Brain microvascular endothelial cell (primary cell): ENCODE measurements at regions not wholly inside any gene's neighbourhood (a gene's known extent, or its start where the extent isn't known, plus 50 kb on each side); places are given as distances from the start of the nearest gene placed in this dataset.

Experiments used
- DNase-seq: peaks from one replicate; pipeline ENCODE4 v3.0.0-alpha.2; 2020
- H3K27ac ChIP-seq: fragments of 250-450 bp; sonication (Bioruptor Pico); 2 replicates; pipeline ENCODE4 v1.5.1; 2020; ENCODE audit warnings: mild to moderate bottlenecking, moderate library complexity
- H3K27me3 ChIP-seq: fragments of 250-450 bp; sonication (Bioruptor Pico); replicated peaks from 2 replicates; pipeline ENCODE4 v1.5.1; 2020; ENCODE audit warnings: mild to moderate bottlenecking
- H3K36me3 ChIP-seq: fragments of 250-450 bp; sonication (Bioruptor Pico); replicated peaks from 2 replicates; pipeline ENCODE4 v1.5.1; 2020; ENCODE audit warnings: mild to moderate bottlenecking
- H3K4me3 ChIP-seq: 2 replicates; pipeline ENCODE4 v1.5.1; 2011; ENCODE audit warnings: low read depth, mild to moderate bottlenecking, control low read depth, low read length, moderate library complexity
- CTCF ChIP-seq: IDR thresholded peaks from 2 replicates; pipeline ENCODE4 v1.5.1; 2011; ENCODE audit warnings: low read depth, mild to moderate bottlenecking, moderate library complexity, low read length, control low read depth, inconsistent platforms; ENCODE audit errors: missing control alignments
- in situ Hi-C: cut with HindIII; loops from 2 replicates; pipeline ENCODE4 v1.10.0; 2017; ENCODE audit warnings: low sequenced_read_pairs, low pct_ligation_motif_present

- in situ Hi-C loops: no loop called here
- no peaks in the 10 kb centered on the region for H3K36me3 ChIP-seq
- H3K27me3 ChIP-seq: no peaks in the 10 kb centered on the region
- no peak overlapping the region for H3K4me3 ChIP-seq
- DNase-seq: no peak
- TF ChIP-seq CTCF: no peak
- H3K27ac ChIP-seq: no peak overlapping the region
Observed at GRCh38 chr16:52054326-52054725, 492.6 kb downstream of the TOX3 start.

DNA sequence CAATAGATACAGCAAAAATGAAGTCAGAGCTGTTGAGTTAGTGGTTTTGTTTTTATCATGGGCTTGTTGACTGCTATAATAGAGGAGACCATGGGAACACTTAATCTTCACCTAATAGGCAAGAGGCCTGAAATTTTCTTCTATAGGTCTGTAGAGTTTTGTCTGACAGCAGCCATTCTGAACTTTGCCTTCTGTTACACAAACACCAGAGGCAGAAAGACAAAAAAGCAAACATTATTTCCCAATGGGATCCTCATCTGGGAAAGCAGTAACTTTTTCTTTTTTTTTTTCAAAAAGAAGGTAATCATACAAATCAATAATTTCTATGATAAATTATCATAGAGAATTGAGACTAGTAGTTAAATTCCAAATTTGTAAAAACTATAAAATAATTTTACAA, 494.1 kb downstream of the TOX3 start:
- no peaks in the 10 kb centered on the region for H3K27me3 ChIP-seq
- no peak for TF ChIP-seq CTCF
- no peak overlapping the region for H3K27ac ChIP-seq
- H3K36me3 ChIP-seq: no peaks in the 10 kb centered on the region
- DNase-seq: no peak
- H3K4me3 ChIP-seq: no peak overlapping the region
- in situ Hi-C loops: no loop called here

DNA sequence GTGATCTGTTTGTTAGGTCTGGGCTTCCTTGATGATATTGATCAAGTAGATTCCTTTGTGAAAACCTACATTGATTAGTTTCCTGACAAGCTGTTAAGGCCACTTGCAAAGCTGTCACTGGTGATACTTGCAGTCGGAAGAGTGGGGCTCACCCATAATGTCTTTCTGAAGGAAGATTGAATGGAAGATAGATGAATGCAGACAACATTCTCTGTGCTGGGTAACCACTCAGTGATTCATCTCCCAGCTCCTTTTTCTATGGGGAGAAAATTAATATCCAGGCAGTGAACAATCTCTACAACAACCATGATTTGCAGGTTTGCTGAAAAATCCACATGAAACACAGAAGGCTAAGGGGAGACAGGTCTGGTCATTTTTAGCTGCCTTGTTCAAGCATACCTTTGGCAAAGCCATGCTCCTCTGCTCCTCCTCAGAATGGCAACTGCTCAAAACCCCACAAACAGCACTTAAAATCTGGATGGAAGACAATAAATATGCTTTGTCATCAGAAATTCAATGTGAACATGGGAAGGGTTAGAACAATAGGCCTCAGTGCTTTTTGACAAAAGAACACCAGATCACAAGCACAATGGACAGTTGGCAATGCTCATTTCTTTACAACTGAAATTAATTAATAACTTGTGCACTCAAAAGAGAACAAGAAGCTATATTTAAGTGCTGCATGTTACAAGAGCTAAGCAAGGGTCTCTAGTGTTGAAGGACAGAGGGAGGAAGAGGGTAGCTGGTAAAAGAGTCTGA, 495.4 kb downstream of the TOX3 start:
- no peak for TF ChIP-seq CTCF
- Histone ChIP-seq H3K36me3 (no peaks in the 10 kb centered on the region), H3K27ac (no peak overlapping the region), H3K27me3 (no peaks in the 10 kb centered on the region), H3K4me3 (no peak overlapping the region)
- no peak for DNase-seq
- in situ Hi-C loops: no loop called here

GRCh38 chr16:52050418-52050817, 496.5 kb downstream of the TOX3 start:
- in situ Hi-C loops: no loop called here
- no peak for TF ChIP-seq CTCF
- DNase-seq: peak; percentile 43
- H3K27me3 ChIP-seq: no peaks in the 10 kb centered on the region
- H3K36me3 ChIP-seq: no peaks in the 10 kb centered on the region
- no peak overlapping the region for H3K4me3 ChIP-seq
- no peak overlapping the region for H3K27ac ChIP-seq

GRCh38 chr16:52035436-52035835, 511.5 kb downstream of the TOX3 start:
- no peaks in the 10 kb centered on the region for H3K36me3 ChIP-seq
- no peaks in the 10 kb centered on the region for H3K27me3 ChIP-seq
- in situ Hi-C loops: no loop called here
- no peak overlapping the region for H3K4me3 ChIP-seq
- DNase-seq: no peak
- TF ChIP-seq CTCF: no peak
- no peak overlapping the region for H3K27ac ChIP-seq

DNA sequence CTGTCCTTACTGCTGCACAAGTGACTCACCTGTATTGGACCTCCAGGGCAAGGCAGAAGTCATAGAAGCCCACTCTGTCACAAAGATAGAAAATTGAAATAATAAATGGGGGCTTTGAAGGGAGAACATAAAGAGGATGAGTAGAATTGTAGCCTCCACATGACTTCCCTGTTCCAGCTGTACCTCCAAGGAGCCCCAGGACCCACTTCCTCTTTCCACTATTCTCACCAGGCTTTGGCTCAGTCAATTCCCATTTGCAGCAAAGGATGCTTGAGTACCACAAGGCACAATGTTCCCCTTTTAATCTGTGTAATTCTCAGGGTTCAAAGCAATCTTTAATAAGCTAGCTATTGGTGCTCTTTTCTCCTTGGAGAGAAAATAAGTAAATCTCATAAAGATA, 512.1 kb downstream of the TOX3 start:
- no peaks in the 10 kb centered on the region for H3K27me3 ChIP-seq
- no peak overlapping the region for H3K27ac ChIP-seq
- DNase-seq: no peak
- in situ Hi-C loops: no loop called here
- TF ChIP-seq CTCF: no peak
- no peak overlapping the region for H3K4me3 ChIP-seq
- H3K36me3 ChIP-seq: no peaks in the 10 kb centered on the region
